Suprapubic skin (tissue), 4 donors: ENCODE measurements at regions not wholly inside any gene's neighbourhood (a gene's known extent, or its start where the extent isn't known, plus 50 kb on each side); places are given as distances from the start of the nearest gene placed in this dataset.

Source experiments
- DNase-seq, 2 donors: peaks; one replicate each; pipeline ENCODE4 v3.0.0-alpha.2; 2019; ENCODE audit warnings: low spot score in 2 of 2
- H3K27ac ChIP-seq: fragments of 200-600 bp; sonication (generic); one replicate; pipeline ENCODE4 v1.5.1; 2019
- H3K27me3 ChIP-seq: fragments of 200-600 bp; sonication (generic); one replicate; pipeline ENCODE4 v1.5.1; 2019
- H3K36me3 ChIP-seq: fragments of 200-600 bp; sonication (generic); one replicate; pipeline ENCODE4 v1.5.1; 2019
- H3K4me1 ChIP-seq: fragments of 200-600 bp; sonication (generic); one replicate; pipeline ENCODE4 v1.5.1; 2019
- H3K4me3 ChIP-seq: fragments of 200-600 bp; sonication (generic); one replicate; pipeline ENCODE4 v1.5.1; 2019; ENCODE audit warnings: mild to moderate bottlenecking
- H3K9me3 ChIP-seq: fragments of 200-600 bp; sonication (generic); one replicate; pipeline ENCODE4 v1.5.1; 2019
- CTCF ChIP-seq, 2 donors: fragments of 200-600 bp in 1 of 2; fragments of 450-650 bp in 1 of 2; sonication (generic) in 1 of 2; IDR thresholded peaks; one replicate each; pipeline ENCODE4 v1.5.1; 2016 to 2019; ENCODE audit warnings: antibody characterized with exemption in 2 of 2, mild to moderate bottlenecking in 1 of 2, moderate library complexity in 1 of 2
- EP300 ChIP-seq: sonication (generic); formaldehyde crosslinking; IDR thresholded peaks from one replicate; pipeline ENCODE4 v1.6.1; 2017; ENCODE audit warnings: antibody characterized with exemption
- POLR2A ChIP-seq, 2 donors: fragments of 450-650 bp; IDR thresholded peaks; one replicate each; pipeline ENCODE4 v1.6.1; 2017; ENCODE audit warnings: antibody characterized with exemption in 2 of 2, mild to moderate bottlenecking in 2 of 2, moderate library complexity in 2 of 2
- POLR2AphosphoS5 ChIP-seq, 3 donors: sonication (generic); formaldehyde crosslinking; IDR thresholded peaks; one replicate each; pipeline ENCODE4 v1.6.1; 2017; ENCODE audit warnings: antibody characterized with exemption in 3 of 3
- WGBS: methylation state at CpG from one replicate; pipeline ENCODE4 v1.1.5; 2018; 5-methylcytosine and 5-hydroxymethylcytosine counted together

DNA sequence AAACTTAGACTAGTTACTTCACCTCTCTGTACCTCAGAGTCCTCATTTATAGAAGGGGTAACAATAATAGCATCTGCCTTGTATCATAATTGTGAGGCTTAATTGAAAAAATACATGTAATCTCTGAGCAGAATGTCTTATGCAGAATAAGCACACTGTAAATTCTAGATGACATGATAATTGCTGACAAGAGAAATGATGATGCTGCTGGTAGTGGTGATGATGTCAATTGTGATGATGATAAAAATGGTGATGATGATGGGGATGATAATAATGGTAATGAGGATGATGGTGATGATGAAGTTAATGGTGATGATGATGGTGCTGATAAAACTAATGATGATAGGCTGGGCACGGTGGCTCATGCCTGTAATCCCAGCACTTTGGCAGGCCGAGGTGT, 346.1 kb upstream of the CDH4 start:
- DNase-seq: no peak
- H3K36me3 ChIP-seq: no peaks in the 10 kb centered on the region
- TF ChIP-seq POLR2AphosphoS5 (IDR thresholded peaks at IDR 0.05) (no peak), CTCF (IDR thresholded peaks at IDR 0.05) (no peak), POLR2A (IDR thresholded peaks at IDR 0.05) (no peak), EP300 (no peak)
- 85% methylated on average over 2 of the region's 2 CpGs for WGBS
- H3K27me3 ChIP-seq: no peaks in the 10 kb centered on the region
- H3K4me3 ChIP-seq: no peak overlapping the region
- H3K9me3 ChIP-seq: no peaks in the 10 kb centered on the region
- H3K4me1 ChIP-seq: no peaks in the 10 kb centered on the region
- H3K27ac ChIP-seq: no peak overlapping the region

DNA sequence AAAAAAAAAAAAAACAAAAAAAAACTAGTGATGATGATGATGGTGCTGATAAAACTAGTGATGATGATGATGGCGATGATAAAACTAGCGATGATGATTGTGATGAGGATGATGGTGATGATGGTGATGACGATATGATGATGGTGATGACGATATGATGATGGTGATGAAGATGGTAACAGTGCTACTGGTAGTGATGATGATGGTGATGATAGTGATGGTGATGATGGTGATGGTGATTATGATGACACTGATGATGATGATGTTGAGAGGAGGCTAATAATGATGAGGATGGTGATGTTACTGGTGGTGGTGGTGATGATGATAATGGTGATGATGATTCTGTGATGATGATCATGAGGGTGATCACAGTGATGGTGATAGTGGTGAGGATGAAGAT, 345.5 kb upstream of the CDH4 start:
- no peak overlapping the region for H3K27ac ChIP-seq
- H3K36me3 ChIP-seq: no peaks in the 10 kb centered on the region
- 92% methylated on average over 4 of the region's 4 CpGs for WGBS
- H3K4me1 ChIP-seq: no peaks in the 10 kb centered on the region
- no peak overlapping the region for H3K4me3 ChIP-seq
- TF ChIP-seq POLR2AphosphoS5 (IDR thresholded peaks at IDR 0.05) (no peak), CTCF (IDR thresholded peaks at IDR 0.05) (no peak), POLR2A (IDR thresholded peaks at IDR 0.05) (no peak), EP300 (no peak)
- H3K9me3 ChIP-seq: no peaks in the 10 kb centered on the region
- H3K27me3 ChIP-seq: no peaks in the 10 kb centered on the region
- DNase-seq: no peak

DNA sequence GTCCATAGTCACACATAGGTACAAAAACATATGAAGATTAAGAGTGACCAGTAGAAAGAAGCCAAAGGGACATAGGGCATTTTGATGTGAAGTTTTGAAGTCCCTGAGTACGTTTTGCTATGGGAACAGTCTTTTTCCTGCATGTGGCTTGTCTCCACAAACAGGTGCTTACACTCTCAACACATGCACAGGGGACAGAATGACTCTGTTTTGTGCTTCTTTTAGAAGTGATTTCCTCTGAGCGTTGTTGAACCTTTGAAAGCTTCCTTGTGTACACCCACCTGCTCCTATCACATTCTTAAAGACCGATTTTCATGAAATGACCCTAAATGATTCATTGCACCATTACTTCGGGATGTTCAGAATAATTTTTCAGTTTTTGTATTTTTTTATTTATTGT, 338.8 kb upstream of the CDH4 start:
- H3K4me1 ChIP-seq: no peaks in the 10 kb centered on the region
- no peak overlapping the region for H3K27ac ChIP-seq
- H3K36me3 ChIP-seq: no peaks in the 10 kb centered on the region
- H3K9me3 ChIP-seq: no peaks in the 10 kb centered on the region
- no peak overlapping the region for H3K4me3 ChIP-seq
- 52% methylated on average over 4 of the region's 4 CpGs for WGBS
- no peaks in the 10 kb centered on the region for H3K27me3 ChIP-seq
- no peak for DNase-seq
- TF ChIP-seq POLR2AphosphoS5 (IDR thresholded peaks at IDR 0.05): no peak
- no peak for TF ChIP-seq POLR2A (IDR thresholded peaks at IDR 0.05)
- TF ChIP-seq EP300: no peak
- TF ChIP-seq CTCF (IDR thresholded peaks at IDR 0.05): no peak

GRCh38 chr20:60921022-60921622, 330.9 kb upstream of the CDH4 start:
- Histone ChIP-seq H3K27ac (no peak overlapping the region), H3K9me3 (no peaks in the 10 kb centered on the region), H3K4me3 (no peak overlapping the region), H3K36me3 (no peaks in the 10 kb centered on the region), H3K4me1 (no peaks in the 10 kb centered on the region), H3K27me3 (peaks cover 7% of the 10 kb centered on the region)
- DNase-seq: no peak
- TF ChIP-seq CTCF (IDR thresholded peaks at IDR 0.05): no peak
- TF ChIP-seq POLR2AphosphoS5 (IDR thresholded peaks at IDR 0.05): no peak
- no peak for TF ChIP-seq EP300
- no peak for TF ChIP-seq POLR2A (IDR thresholded peaks at IDR 0.05)
- WGBS: 54% methylated on average over 7 of the region's 7 CpGs

GRCh38 chr20:60926831-60927230, 325.2 kb upstream of the CDH4 start:
- H3K4me1 ChIP-seq: no peaks in the 10 kb centered on the region
- H3K36me3 ChIP-seq: no peaks in the 10 kb centered on the region
- H3K9me3 ChIP-seq: no peaks in the 10 kb centered on the region
- TF ChIP-seq POLR2A (IDR thresholded peaks at IDR 0.05) (no peak), EP300 (no peak), CTCF (IDR thresholded peaks at IDR 0.05) (no peak), POLR2AphosphoS5 (IDR thresholded peaks at IDR 0.05) (no peak)
- 70% methylated on average over 4 of the region's 4 CpGs for WGBS
- H3K27me3 ChIP-seq: peaks cover 23% of the 10 kb centered on the region
- H3K27ac ChIP-seq: no peak overlapping the region
- DNase-seq: no peak
- no peak overlapping the region for H3K4me3 ChIP-seq
